ENCODE measurements at regions not wholly inside any gene's neighbourhood (a gene's known extent, or its start where the extent isn't known, plus 50 kb on each side); places are given as distances from the start of the nearest gene placed in this dataset.

DNA sequence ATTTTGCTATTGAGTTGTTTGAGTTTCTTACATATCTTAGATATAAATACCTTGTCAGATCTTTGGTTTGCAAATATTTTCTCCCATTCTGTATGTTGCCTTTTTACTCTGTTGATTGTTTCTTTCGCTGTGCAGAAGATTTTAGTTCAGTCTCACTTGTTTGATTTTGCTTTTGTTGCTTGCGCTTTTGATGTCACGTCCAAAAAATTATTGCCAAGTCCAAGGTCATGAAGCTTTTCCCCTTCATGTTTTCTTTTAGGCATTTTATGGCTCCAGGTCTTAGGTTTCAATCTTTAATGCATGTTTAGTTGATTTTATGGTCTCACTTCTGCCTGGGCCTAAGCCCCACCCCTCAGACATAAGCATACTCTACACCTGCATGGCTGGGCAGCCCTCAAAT, 131.5 kb upstream of the TNC start:
- TF ChIP-seq, protein P1, sequence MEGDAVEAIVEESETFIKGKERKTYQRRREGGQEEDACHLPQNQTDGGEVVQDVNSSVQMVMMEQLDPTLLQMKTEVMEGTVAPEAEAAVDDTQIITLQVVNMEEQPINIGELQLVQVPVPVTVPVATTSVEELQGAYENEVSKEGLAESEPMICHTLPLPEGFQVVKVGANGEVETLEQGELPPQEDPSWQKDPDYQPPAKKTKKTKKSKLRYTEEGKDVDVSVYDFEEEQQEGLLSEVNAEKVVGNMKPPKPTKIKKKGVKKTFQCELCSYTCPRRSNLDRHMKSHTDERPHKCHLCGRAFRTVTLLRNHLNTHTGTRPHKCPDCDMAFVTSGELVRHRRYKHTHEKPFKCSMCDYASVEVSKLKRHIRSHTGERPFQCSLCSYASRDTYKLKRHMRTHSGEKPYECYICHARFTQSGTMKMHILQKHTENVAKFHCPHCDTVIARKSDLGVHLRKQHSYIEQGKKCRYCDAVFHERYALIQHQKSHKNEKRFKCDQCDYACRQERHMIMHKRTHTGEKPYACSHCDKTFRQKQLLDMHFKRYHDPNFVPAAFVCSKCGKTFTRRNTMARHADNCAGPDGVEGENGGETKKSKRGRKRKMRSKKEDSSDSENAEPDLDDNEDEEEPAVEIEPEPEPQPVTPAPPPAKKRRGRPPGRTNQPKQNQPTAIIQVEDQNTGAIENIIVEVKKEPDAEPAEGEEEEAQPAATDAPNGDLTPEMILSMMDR (IDR thresholded peaks at IDR 0.05), result no peak
- TF ChIP-seq POLR2A (IDR thresholded peaks at IDR 0.05), result no peak
